Activated CD4-positive, alpha-beta T cell treated with anti-CD3 and anti-CD28 coated beads, Interleukin-10, Interleukin-2, amounts not matched to agents 100 ng/mL and 50 ng/mL, durations not matched to agents 16 hours and 8 hours (primary cell): ENCODE measurements at regions not wholly inside any gene's neighbourhood (a gene's known extent, or its start where the extent isn't known, plus 50 kb on each side); places are given as distances from the start of the nearest gene placed in this dataset.

Source experiments
- DNase-seq: peaks from one replicate; pipeline ENCODE4 v3.0.0-alpha.2; 2020

- no peak for DNase-seq
Observed at GRCh38 chr16:73737637-73738036, 559.0 kb upstream of the PSMD7 start.

GRCh38 chr16:73735954-73736353 lies 560.7 kb upstream of the PSMD7 start:
- no peak for DNase-seq

- DNase-seq, result peak; percentile 51
Observed at GRCh38 chr16:73735018-73735417, 561.6 kb upstream of the PSMD7 start.

- no peak for DNase-seq
Observed at GRCh38 chr16:73732681-73733080, 563.9 kb upstream of the PSMD7 start.

- no peak for DNase-seq
Observed at GRCh38 chr16:73732143-73732542, 564.5 kb upstream of the PSMD7 start.

GRCh38 chr16:73730481-73731090 lies 566.0 kb upstream of the PSMD7 start:
- no peak for DNase-seq

GRCh38 chr16:73725156-73725555 lies 571.5 kb upstream of the PSMD7 start:
- DNase-seq, result no peak

GRCh38 chr16:73724503-73724902 lies 572.1 kb upstream of the PSMD7 start:
- no peak for DNase-seq

GRCh38 chr16:73717266-73717974 lies 579.2 kb upstream of the PSMD7 start:
- no peak for DNase-seq

- no peak for DNase-seq
Observed at GRCh38 chr16:73714976-73715375, 581.6 kb upstream of the PSMD7 start.

- no peak for DNase-seq
Observed at GRCh38 chr16:73713778-73714495, 582.7 kb upstream of the PSMD7 start.

GRCh38 chr16:73713251-73713650 lies 583.4 kb upstream of the PSMD7 start:
- no peak for DNase-seq

GRCh38 chr16:73711406-73712080 lies 585.1 kb upstream of the PSMD7 start:
- DNase-seq, result no peak

- DNase-seq, result no peak
Observed at GRCh38 chr16:73710526-73710925, 586.1 kb upstream of the PSMD7 start.

- no peak for DNase-seq
Observed at GRCh38 chr16:73707863-73708262, 588.8 kb upstream of the PSMD7 start.

- DNase-seq, result no peak
Observed at GRCh38 chr16:73703891-73704290, 592.7 kb upstream of the PSMD7 start.

GRCh38 chr16:73697336-73697735 lies 599.3 kb upstream of the PSMD7 start:
- no peak for DNase-seq

GRCh38 chr16:73692861-73693260 lies 603.8 kb upstream of the PSMD7 start:
- DNase-seq, result no peak

GRCh38 chr16:73683804-73684203 lies 612.8 kb upstream of the PSMD7 start:
- no peak for DNase-seq

- DNase-seq, result no peak
Observed at GRCh38 chr16:73672135-73672534, 624.2 kb upstream of the ZFHX3 start.

- no peak for DNase-seq
Observed at GRCh38 chr16:73670836-73671820, 623.2 kb upstream of the ZFHX3 start.

GRCh38 chr16:73669535-73670274 lies 621.8 kb upstream of the ZFHX3 start:
- no peak for DNase-seq
